Gastrocnemius medialis (tissue), 4 donors: ENCODE measurements at regions not wholly inside any gene's neighbourhood (a gene's known extent, or its start where the extent isn't known, plus 50 kb on each side); places are given as distances from the start of the nearest gene placed in this dataset.

Experiments
- ATAC-seq, 2 donors: fragments of 150-250 bp; one replicate each; pipeline ENCODE4 v1.9.1; 2016
- DNase-seq, 2 donors: peaks; one replicate each; pipeline ENCODE4 v3.0.0-alpha.2; 2019
- H3K27ac ChIP-seq, 4 donors: fragments of 200-600 bp; sonication (generic); 1 replicate in 1 of 4; 2 replicates in 3 of 4; pipeline ENCODE4 v1.5.1; 2016 to 2018; ENCODE audit warnings: mild to moderate bottlenecking in 2 of 4, moderate library complexity in 1 of 4
- H3K27me3 ChIP-seq, 3 donors: fragments of 200-600 bp; sonication (generic) in 2 of 3; 1 replicate in 1 of 3; 2 replicates in 2 of 3; pipeline versions ENCODE4 v1.5.1 to v1.6.0; 2016 to 2019; ENCODE audit warnings: mild to moderate bottlenecking in 1 of 3, moderate library complexity in 1 of 3
- H3K36me3 ChIP-seq, 2 donors: fragments of 200-600 bp; sonication (generic) in 1 of 2; one replicate each; pipeline ENCODE4 v1.5.1; 2017 to 2018
- H3K4me1 ChIP-seq, 2 donors: fragments of 200-600 bp; sonication (generic) in 1 of 2; one replicate each; pipeline ENCODE4 v1.5.1; 2016 to 2017; ENCODE audit warnings: mild to moderate bottlenecking in 2 of 2
- H3K4me3 ChIP-seq, 4 donors: fragments of 200-600 bp; sonication (generic) in 3 of 4; 1 replicate in 1 of 4; 2 replicates in 3 of 4; pipeline ENCODE4 v1.5.1; 2016 to 2019; ENCODE audit warnings: mild to moderate bottlenecking in 2 of 4
- H3K9me3 ChIP-seq, 3 donors: fragments of 200-600 bp; sonication (generic) in 2 of 3; 1 replicate in 1 of 3; 2 replicates in 2 of 3; pipeline ENCODE4 v1.5.1; 2016 to 2019
- CTCF ChIP-seq, 5 experiments: fragments of 450-650 bp in 3 of 5; fragments of 200-600 bp in 2 of 5; sonication (generic) in 2 of 5; IDR thresholded peaks in 4 of 5; conservative IDR thresholded peaks in 1 of 5; 1 replicate in 4 of 5; 2 replicates in 1 of 5; pipeline ENCODE4 v1.5.1; 2016 to 2019; ENCODE audit warnings: antibody characterized with exemption in 5 of 5, mild to moderate bottlenecking in 3 of 5, moderate library complexity in 3 of 5
- POLR2A ChIP-seq, 2 donors: fragments of 450-650 bp; IDR thresholded peaks; one replicate each; pipeline ENCODE4 v1.6.1; 2017; ENCODE audit warnings: antibody characterized with exemption in 2 of 2, mild to moderate bottlenecking in 2 of 2, moderate library complexity in 2 of 2
- in situ Hi-C, 4 donors: fragments of 200-750 bp; cut with MboI; loops; one replicate each; pipeline versions ENCODE4 v1.15.0 to v1.8.0; 2017; ENCODE audit warnings: low sequenced_read_pairs in 4 of 4
- intact Hi-C: fragments of 100-400 bp; cut with DNase I; formaldehyde crosslinking; loops from one replicate; pipeline ENCODE4 v1.15.1; 2023; ENCODE audit warnings: low total_unique reads

- Histone ChIP-seq H3K36me3 (no peaks in the 10 kb centered on the region), H3K9me3 (no peaks in the 10 kb centered on the region), H3K27me3 (no peaks in the 10 kb centered on the region), H3K4me3 (no peak overlapping the region), H3K4me1 (no peaks in the 10 kb centered on the region), H3K27ac (no peak overlapping the region)
- intact Hi-C loops (no loop called here), in situ Hi-C loops (no loop called here)
- ATAC-seq (no peak), DNase-seq (no peak)
- no peak for TF ChIP-seq CTCF (IDR thresholded peaks at IDR 0.05 in 4 of 5, conservative IDR thresholded peaks at IDR 0.05 in 1 of 5)
- TF ChIP-seq POLR2A (IDR thresholded peaks at IDR 0.05) = no peak
Measured at GRCh38 chr4:20323991-20324390, 72.3 kb downstream of the SLIT2 start.

- intact Hi-C loops (no loop called here), in situ Hi-C loops (no loop called here)
- no peaks in the 10 kb centered on the region for H3K9me3 ChIP-seq
Measured at GRCh38 chr4:20326460-20326859, 74.8 kb downstream of the SLIT2 start.

GRCh38 chr4:20326977-20327376 lies 75.3 kb downstream of the SLIT2 start:
- H3K36me3 ChIP-seq = no peaks in the 10 kb centered on the region
- intact Hi-C loops = no loop called here
- H3K27me3 ChIP-seq = no peaks in the 10 kb centered on the region
- no peak overlapping the region for H3K27ac ChIP-seq
- ATAC-seq (no peak), DNase-seq (no peak)
- in situ Hi-C loops = no loop called here
- no peak overlapping the region for H3K4me3 ChIP-seq
- no peaks in the 10 kb centered on the region for H3K4me1 ChIP-seq
- no peak for TF ChIP-seq POLR2A (IDR thresholded peaks at IDR 0.05)
- TF ChIP-seq CTCF (IDR thresholded peaks at IDR 0.05 in 4 of 5, conservative IDR thresholded peaks at IDR 0.05 in 1 of 5) = no peak
- H3K9me3 ChIP-seq = no peaks in the 10 kb centered on the region

More at GRCh38 chr4:20326460-20326859, 74.8 kb downstream of the SLIT2 start:
- no peak for TF ChIP-seq POLR2A (IDR thresholded peaks at IDR 0.05)
- TF ChIP-seq CTCF (IDR thresholded peaks at IDR 0.05 in 4 of 5, conservative IDR thresholded peaks at IDR 0.05 in 1 of 5) = no peak
- no peaks in the 10 kb centered on the region for H3K4me1 ChIP-seq
- ATAC-seq (no peak), DNase-seq (no peak)
- no peak overlapping the region for H3K4me3 ChIP-seq
- H3K36me3 ChIP-seq = no peaks in the 10 kb centered on the region
- H3K27me3 ChIP-seq = no peaks in the 10 kb centered on the region
- H3K27ac ChIP-seq = no peak overlapping the region

- intact Hi-C loops = no loop called here
- TF ChIP-seq CTCF (IDR thresholded peaks at IDR 0.05 in 4 of 5, conservative IDR thresholded peaks at IDR 0.05 in 1 of 5) (no peak), POLR2A (IDR thresholded peaks at IDR 0.05) (no peak)
- no peak for DNase-seq
- no peaks in the 10 kb centered on the region for H3K9me3 ChIP-seq
- no peak overlapping the region for H3K4me3 ChIP-seq
- ATAC-seq = no peak
- H3K36me3 ChIP-seq = no peaks in the 10 kb centered on the region
- H3K4me1 ChIP-seq = no peaks in the 10 kb centered on the region
- in situ Hi-C loops = no loop called here
- H3K27ac ChIP-seq = no peak overlapping the region
- H3K27me3 ChIP-seq = no peaks in the 10 kb centered on the region
Measured at GRCh38 chr4:20327808-20328207, 76.1 kb downstream of the SLIT2 start.

GRCh38 chr4:20331642-20332041 lies 79.9 kb downstream of the SLIT2 start:
- no peaks in the 10 kb centered on the region for H3K36me3 ChIP-seq
- DNase-seq = no peak
- ATAC-seq = no peak
- no peak overlapping the region for H3K4me3 ChIP-seq
- TF ChIP-seq CTCF (IDR thresholded peaks at IDR 0.05 in 4 of 5, conservative IDR thresholded peaks at IDR 0.05 in 1 of 5) (no peak), POLR2A (IDR thresholded peaks at IDR 0.05) (no peak)
- no peak overlapping the region for H3K27ac ChIP-seq
- in situ Hi-C loops = no loop called here
- H3K9me3 ChIP-seq = no peaks in the 10 kb centered on the region
- intact Hi-C loops = no loop called here
- H3K27me3 ChIP-seq = no peaks in the 10 kb centered on the region
- no peaks in the 10 kb centered on the region for H3K4me1 ChIP-seq
